ENCODE measurements at regions not wholly inside any gene's neighbourhood (a gene's known extent, or its start where the extent isn't known, plus 50 kb on each side); places are given as distances from the start of the nearest gene placed in this dataset.

- Mint-ChIP-seq H3K27ac (no peak overlapping the region), H3K27me3 (ENCODE audit: low read depth) (no peaks in the 10 kb centered on the region; the same call in none of the 2 replicates), H3K4me3 (no peak overlapping the region), H3K36me3 (peaks cover 19% of the 10 kb centered on the region), H3K9me3 (peaks cover 35% of the 10 kb centered on the region), H3K4me1 (peaks cover 13% of the 10 kb centered on the region)
- ATAC-seq = no peak
- no peak for DNase-seq (ENCODE audit: low spot score)
- ChIA-PET POLR2A (interaction anchor here (0.6 kb wide), 1 partner anchor 12 kb away, joined by 3 read pairs; no protein-coding TSS in a partner anchor), CTCF (interaction anchor here (0.7 to 1.2 kb wide), 2 partner anchors 29 to 814 kb away, joined by 3 to 4 read pairs; no protein-coding TSS in a partner anchor)
- TF ChIP-seq IRF1 (CRISPR knock-in tag; IDR thresholded peaks at IDR 0.05) (no peak), GABPB1 (CRISPR knock-in tag; IDR thresholded peaks at IDR 0.05) (no peak), TEAD4 (CRISPR knock-in tag; IDR thresholded peaks at IDR 0.05) (no peak), FOXK1 (CRISPR knock-in tag; IDR thresholded peaks at IDR 0.05) (no peak), ZNF532 (CRISPR knock-in tag; IDR thresholded peaks at IDR 0.05; ENCODE audit: borderline replicate concordance) (no peak), STAT6 (CRISPR knock-in tag; conservative IDR thresholded peaks at IDR 0.05; ENCODE audit: low read depth) (no peak), ATF3 (CRISPR knock-in tag; conservative IDR thresholded peaks at IDR 0.05) (no peak), ATF1 (CRISPR knock-in tag; IDR thresholded peaks at IDR 0.05) (no peak), MAX (CRISPR knock-in tag; IDR thresholded peaks at IDR 0.05) (no peak), ZBTB43 (CRISPR knock-in tag; IDR thresholded peaks at IDR 0.05) (no peak), USF2 (CRISPR knock-in tag; IDR thresholded peaks at IDR 0.05) (no peak), ZNF512 (CRISPR knock-in tag; IDR thresholded peaks at IDR 0.05; ENCODE audit: borderline replicate concordance) (no peak), ZNF263 (CRISPR knock-in tag; IDR thresholded peaks at IDR 0.05; ENCODE audit: low read depth) (no peak), HMGA2 (CRISPR knock-in tag; IDR thresholded peaks at IDR 0.05) (no peak), TCF7 (CRISPR knock-in tag; IDR thresholded peaks at IDR 0.05; ENCODE audit: low read depth) (no peak), AFF4 (CRISPR knock-in tag; IDR thresholded peaks at IDR 0.05; ENCODE audit: borderline replicate concordance) (no peak), ZNF425 (CRISPR knock-in tag; conservative IDR thresholded peaks at IDR 0.05) (no peak), RELA (CRISPR knock-in tag; IDR thresholded peaks at IDR 0.05; ENCODE audit: borderline replicate concordance) (no peak), NFE2L1 (CRISPR knock-in tag; IDR thresholded peaks at IDR 0.05) (no peak)
Observed at GRCh38 chr9:109997682-109998081, 210.3 kb downstream of the C9orf152 start.

Measured in WTC11 (cell line).